KG1 (cell line): ENCODE measurements at regions not wholly inside any gene's neighbourhood (a gene's known extent, or its start where the extent isn't known, plus 50 kb on each side); places are given as distances from the start of the nearest gene placed in this dataset.

Experiments
- DNase-seq: peaks from one replicate; lab custom pipeline; 2025; lab: John Stamatoyannopoulos, UW

DNA sequence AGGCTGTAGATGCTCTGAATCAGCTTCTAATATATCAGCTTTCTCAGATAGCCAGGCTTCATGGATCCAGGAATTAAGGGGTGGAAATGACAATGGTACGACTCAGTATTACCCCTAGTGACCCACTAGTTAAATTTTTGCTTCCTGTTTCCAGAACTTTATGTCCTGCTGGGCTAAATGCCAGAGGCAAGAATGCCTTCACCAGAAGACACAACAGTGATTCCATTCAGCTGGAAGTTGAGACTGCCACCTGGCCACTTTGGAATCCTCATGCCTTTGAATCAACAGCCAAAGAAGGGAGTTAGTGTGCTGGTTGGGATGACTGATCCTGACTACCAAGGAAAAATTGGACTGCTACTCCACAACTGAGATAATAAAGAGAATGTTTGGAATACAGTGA is 239.1 kb downstream of the ASXL3 start:
- DNase-seq, result no peak

GRCh38 chr18:33814546-33814945 is 236.5 kb downstream of the ASXL3 start:
- DNase-seq, result no peak

- no peak for DNase-seq
Observed at GRCh38 chr18:33812186-33812585, 234.2 kb downstream of the ASXL3 start.

GRCh38 chr18:33805592-33805991 is 227.6 kb downstream of the ASXL3 start:
- DNase-seq, result no peak

- no peak for DNase-seq
Observed at GRCh38 chr18:33804258-33804657, 226.2 kb downstream of the ASXL3 start.

- no peak for DNase-seq
Observed at GRCh38 chr18:33803636-33804035, 225.6 kb downstream of the ASXL3 start.

GRCh38 chr18:33802955-33803354 is 224.9 kb downstream of the ASXL3 start:
- no peak for DNase-seq
